Adipocyte (in vitro differentiated cells): ENCODE measurements at regions not wholly inside any gene's neighbourhood (a gene's known extent, or its start where the extent isn't known, plus 50 kb on each side); places are given as distances from the start of the nearest gene placed in this dataset.

Experiments used
- DNase-seq: peaks from one replicate; pipeline ENCODE4 v3.0.0-alpha.2; 2015; ENCODE audit warnings: low read depth
- H3K27me3 ChIP-seq: replicated peaks from 2 replicates; pipeline ENCODE4 v1.7.0; 2013; ENCODE audit warnings: mild to moderate bottlenecking, low read length, moderate library complexity; ENCODE audit not compliant: control insufficient read depth, insufficient read depth
- H3K36me3 ChIP-seq: 2 replicates; pipeline ENCODE4 v1.7.0; 2013; ENCODE audit warnings: low read length, mild to moderate bottlenecking, moderate library complexity; ENCODE audit not compliant: control insufficient read depth, insufficient read depth, severe bottlenecking
- H3K4me1 ChIP-seq: 2 replicates; pipeline ENCODE4 v1.7.0; 2013; ENCODE audit warnings: mild to moderate bottlenecking, low read length, moderate library complexity; ENCODE audit not compliant: control insufficient read depth, insufficient read depth
- H3K4me3 ChIP-seq: 2 replicates; pipeline ENCODE4 v1.7.0; 2013; ENCODE audit warnings: mild to moderate bottlenecking, low read length, moderate library complexity
- H3K9ac ChIP-seq: 2 replicates; pipeline ENCODE4 v1.7.0; 2013; ENCODE audit warnings: mild to moderate bottlenecking, low read length, moderate library complexity
- H3K9me3 ChIP-seq: 2 replicates; pipeline ENCODE4 v1.7.0; 2013; ENCODE audit warnings: mild to moderate bottlenecking, low read length, moderate library complexity; ENCODE audit not compliant: control insufficient read depth

GRCh38 chr6:23154159-23154558 is 584.8 kb downstream of the HDGFL1 start:
- Histone ChIP-seq H3K9ac (no peak overlapping the region), H3K4me1 (no peaks in the 10 kb centered on the region), H3K4me3 (no peak overlapping the region), H3K27me3 (no peaks in the 10 kb centered on the region), H3K36me3 (no peaks in the 10 kb centered on the region), H3K9me3 (no peaks in the 10 kb centered on the region)
- DNase-seq = no peak

GRCh38 chr6:23170049-23170448 is 600.7 kb downstream of the HDGFL1 start:
- Histone ChIP-seq H3K27me3 (no peaks in the 10 kb centered on the region), H3K9me3 (peaks cover 5% of the 10 kb centered on the region), H3K4me3 (no peak overlapping the region), H3K36me3 (no peaks in the 10 kb centered on the region), H3K9ac (no peak overlapping the region), H3K4me1 (peaks cover 9% of the 10 kb centered on the region)
- DNase-seq = no peak

GRCh38 chr6:23173234-23173633 is 603.9 kb downstream of the HDGFL1 start:
- H3K4me1 ChIP-seq = peaks cover 25% of the 10 kb centered on the region
- H3K36me3 ChIP-seq = no peaks in the 10 kb centered on the region
- H3K9ac ChIP-seq = no peak overlapping the region
- peaks cover 5% of the 10 kb centered on the region for H3K9me3 ChIP-seq
- no peak overlapping the region for H3K4me3 ChIP-seq
- no peaks in the 10 kb centered on the region for H3K27me3 ChIP-seq
- DNase-seq = peak; percentile 4

- H3K36me3 ChIP-seq = no peaks in the 10 kb centered on the region
- peaks cover 5% of the 10 kb centered on the region for H3K9me3 ChIP-seq
- H3K9ac ChIP-seq = peak overlapping the region; percentile 24
- H3K27me3 ChIP-seq = no peaks in the 10 kb centered on the region
- DNase-seq = peak; percentile 86
- peaks cover 25% of the 10 kb centered on the region for H3K4me1 ChIP-seq
- peak overlapping the region; percentile 64 for H3K4me3 ChIP-seq
Observed at GRCh38 chr6:23174781-23175361, 605.5 kb downstream of the HDGFL1 start.

GRCh38 chr6:23175391-23175790 is 606.0 kb downstream of the HDGFL1 start:
- Histone ChIP-seq H3K4me1 (peaks cover 26% of the 10 kb centered on the region), H3K9ac (peak overlapping the region; percentile 24), H3K9me3 (peaks cover 5% of the 10 kb centered on the region), H3K27me3 (no peaks in the 10 kb centered on the region), H3K36me3 (no peaks in the 10 kb centered on the region), H3K4me3 (peak overlapping the region; percentile 64)
- peak; percentile 70 for DNase-seq

GRCh38 chr6:23176471-23176870 is 607.1 kb downstream of the HDGFL1 start:
- no peaks in the 10 kb centered on the region for H3K36me3 ChIP-seq
- peaks cover 29% of the 10 kb centered on the region for H3K4me1 ChIP-seq
- H3K9ac ChIP-seq = no peak overlapping the region
- H3K4me3 ChIP-seq = no peak overlapping the region
- H3K9me3 ChIP-seq = peaks cover 5% of the 10 kb centered on the region
- no peaks in the 10 kb centered on the region for H3K27me3 ChIP-seq
- no peak for DNase-seq

- Histone ChIP-seq H3K4me3 (no peak overlapping the region), H3K27me3 (no peaks in the 10 kb centered on the region), H3K9me3 (peaks cover 5% of the 10 kb centered on the region), H3K36me3 (no peaks in the 10 kb centered on the region), H3K9ac (no peak overlapping the region), H3K4me1 (peaks cover 29% of the 10 kb centered on the region)
- DNase-seq = no peak
Observed at GRCh38 chr6:23176883-23177282, 607.5 kb downstream of the HDGFL1 start.

GRCh38 chr6:23177806-23178205 is 608.4 kb downstream of the HDGFL1 start:
- no peak overlapping the region for H3K9ac ChIP-seq
- H3K4me1 ChIP-seq = peaks cover 29% of the 10 kb centered on the region
- no peaks in the 10 kb centered on the region for H3K36me3 ChIP-seq
- H3K9me3 ChIP-seq = no peaks in the 10 kb centered on the region
- no peaks in the 10 kb centered on the region for H3K27me3 ChIP-seq
- DNase-seq = no peak
- H3K4me3 ChIP-seq = no peak overlapping the region

- no peaks in the 10 kb centered on the region for H3K27me3 ChIP-seq
- H3K36me3 ChIP-seq = no peaks in the 10 kb centered on the region
- H3K4me1 ChIP-seq = peaks cover 21% of the 10 kb centered on the region
- no peak overlapping the region for H3K4me3 ChIP-seq
- no peaks in the 10 kb centered on the region for H3K9me3 ChIP-seq
- no peak for DNase-seq
- H3K9ac ChIP-seq = no peak overlapping the region
Observed at GRCh38 chr6:23179994-23180393, 610.6 kb downstream of the HDGFL1 start.

- H3K9me3 ChIP-seq = no peaks in the 10 kb centered on the region
- no peak overlapping the region for H3K9ac ChIP-seq
- H3K36me3 ChIP-seq = no peaks in the 10 kb centered on the region
- no peak overlapping the region for H3K4me3 ChIP-seq
- peaks cover 14% of the 10 kb centered on the region for H3K4me1 ChIP-seq
- peak; percentile 35 for DNase-seq
- no peaks in the 10 kb centered on the region for H3K27me3 ChIP-seq
Observed at GRCh38 chr6:23180504-23181293, 611.3 kb downstream of the HDGFL1 start.

- Histone ChIP-seq H3K9me3 (no peaks in the 10 kb centered on the region), H3K4me3 (no peak overlapping the region), H3K27me3 (no peaks in the 10 kb centered on the region), H3K36me3 (no peaks in the 10 kb centered on the region), H3K9ac (no peak overlapping the region), H3K4me1 (peaks cover 5% of the 10 kb centered on the region)
- no peak for DNase-seq
Observed at GRCh38 chr6:23181356-23182110, 612.2 kb downstream of the HDGFL1 start.
